Liver (tissue), 3 donors: ENCODE measurements at regions not wholly inside any gene's neighbourhood (a gene's known extent, or its start where the extent isn't known, plus 50 kb on each side); places are given as distances from the start of the nearest gene placed in this dataset.

Experiments used
- CTCF ChIP-seq: fragments of 150-350 bp; IDR thresholded peaks from 2 replicates; pipeline ENCODE4 v1.5.1; 2017; ENCODE audit warnings: improper control_type of control experiment, low read depth, low read length; ENCODE audit not compliant: missing input control
- GABPA ChIP-seq, 2 donors: IDR thresholded peaks in 1 of 2; conservative IDR thresholded peaks in 1 of 2; 2 replicates each; pipeline ENCODE4 v1.6.1; 2016; ENCODE audit warnings: antibody characterized with exemption in 2 of 2, mild to moderate bottlenecking in 1 of 2, moderate library complexity in 1 of 2
- JUND ChIP-seq, 2 donors: IDR thresholded peaks; 2 replicates each; pipeline ENCODE4 v1.6.1; 2016; ENCODE audit warnings: antibody characterized with exemption in 2 of 2
- donor health status: healthy.
- donor health status: healthy.

DNA sequence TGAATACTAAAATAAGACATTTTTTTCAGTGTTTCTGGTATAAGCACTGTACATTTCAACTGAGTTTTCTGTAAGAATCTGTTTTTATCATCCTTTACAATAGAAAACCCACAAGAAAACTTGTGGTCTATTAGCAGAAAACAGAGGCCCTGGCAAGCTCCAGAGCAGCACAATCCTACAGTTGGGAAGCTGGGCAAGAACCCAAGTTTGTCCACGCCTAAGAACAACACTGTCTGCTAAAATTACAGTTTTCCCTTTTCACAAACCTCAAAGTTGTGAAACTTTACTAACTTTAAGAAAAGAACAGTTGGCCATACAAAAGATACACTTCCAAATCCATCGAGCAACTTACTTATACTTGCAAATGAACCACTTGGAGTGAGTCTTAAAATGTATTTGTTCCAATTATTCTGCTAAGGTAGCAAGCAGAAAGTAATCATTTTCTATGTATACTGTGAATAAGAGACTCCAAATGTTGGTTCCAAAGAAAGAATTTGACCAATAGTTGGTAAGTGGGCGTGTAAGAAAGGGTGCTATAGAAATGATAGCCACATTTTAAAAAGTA, 982.0 kb upstream of the ARRDC3 start:
- TF ChIP-seq JUND (IDR thresholded peaks at IDR 0.05): no peak
- no peak for TF ChIP-seq CTCF
- TF ChIP-seq GABPA (IDR thresholded peaks at IDR 0.05 in 1 of 2, conservative IDR thresholded peaks at IDR 0.05 in 1 of 2): no peak
